SK-N-SH treated with all-trans-retinoic acid at 6 μM for 48 hours (cell line): ENCODE measurements at regions not wholly inside any gene's neighbourhood (a gene's known extent, or its start where the extent isn't known, plus 50 kb on each side); places are given as distances from the start of the nearest gene placed in this dataset.
"Not testable (repeated sequence)": the region's sequence is repeated elsewhere in the genome, so short reads cannot be mapped to it uniquely, and the experiment has no call there.

Source experiments
- ATAC-seq: fragments of 200-7000 bp; cut with Tn5 transposase; 3 replicates; pipeline ENCODE4 v1.9.1; 2020; ENCODE audit warnings: mild to moderate bottlenecking, moderate library complexity
- ARNTL ChIP-seq: fragments of 450-650 bp; formaldehyde crosslinking; IDR thresholded peaks from 2 replicates; pipeline ENCODE4 v1.5.0; 2020; ENCODE audit warnings: low read depth, mild to moderate bottlenecking, moderate library complexity, borderline replicate concordance
- BACH2 ChIP-seq: fragments of 250-450 bp; sonication (Bioruptor Pico); IDR thresholded peaks from 2 replicates; pipeline ENCODE4 v1.9.0; 2021; ENCODE audit warnings: mild to moderate bottlenecking, borderline replicate concordance
- CSDC2 ChIP-seq: fragments of 250-450 bp; sonication (Bioruptor Pico); IDR thresholded peaks from 2 replicates; pipeline ENCODE4 v1.5.0; 2020; ENCODE audit warnings: mild to moderate bottlenecking, moderate library complexity
- ESRRG ChIP-seq: fragments of 250-450 bp; sonication (Bioruptor Pico); IDR thresholded peaks from 2 replicates; pipeline ENCODE4 v1.6.1; 2021; ENCODE audit warnings: mild to moderate bottlenecking
- ISL1 ChIP-seq: fragments of 250-450 bp; sonication (Bioruptor Pico); IDR thresholded peaks from 2 replicates; pipeline ENCODE4 v2.1.2; 2022; ENCODE audit warnings: mild to moderate bottlenecking, moderate library complexity
- PPARA ChIP-seq: fragments of 250-450 bp; sonication (Bioruptor Pico); IDR thresholded peaks from 2 replicates; pipeline ENCODE4 v1.5.0; 2020; ENCODE audit warnings: mild to moderate bottlenecking, borderline replicate concordance
- RARB ChIP-seq: fragments of 250-450 bp; sonication (Bioruptor Pico); IDR thresholded peaks from 2 replicates; pipeline ENCODE4 v1.8.0; 2021; ENCODE audit warnings: mild to moderate bottlenecking, moderate library complexity
- TCF4 ChIP-seq: fragments of 250-450 bp; sonication (Bioruptor Pico); IDR thresholded peaks from 2 replicates; pipeline ENCODE4 v1.8.0; 2021; ENCODE audit warnings: mild to moderate bottlenecking, moderate library complexity, borderline replicate concordance
- TOX ChIP-seq: fragments of 250-450 bp; sonication (Bioruptor Pico); IDR thresholded peaks from 2 replicates; pipeline ENCODE4 v1.8.0; 2021; ENCODE audit warnings: mild to moderate bottlenecking, moderate library complexity, borderline replicate concordance
- ZC3H10 ChIP-seq: fragments of 250-450 bp; sonication (Bioruptor Pico); IDR thresholded peaks from 2 replicates; pipeline ENCODE4 v1.5.1; 2021; ENCODE audit warnings: mild to moderate bottlenecking, moderate library complexity
- ZFP30 ChIP-seq: fragments of 450-650 bp; formaldehyde crosslinking; IDR thresholded peaks from 2 replicates; pipeline ENCODE4 v1.5.0; 2022; ENCODE audit warnings: mild to moderate bottlenecking, moderate library complexity
- ZNF70 ChIP-seq: fragments of 450-650 bp; formaldehyde crosslinking; IDR thresholded peaks from 2 replicates; pipeline ENCODE4 v1.5.0; 2020; ENCODE audit warnings: mild to moderate bottlenecking, moderate library complexity
- TF ChIP-seq, protein P1 (sequence below): fragments of 250-450 bp; sonication (Bioruptor Pico); IDR thresholded peaks from 2 replicates; pipeline ENCODE4 v1.5.1; 2020; ENCODE audit warnings: low read depth, mild to moderate bottlenecking, moderate library complexity
- TF ChIP-seq, protein P2 (sequence below): fragments of 250-450 bp; sonication (Bioruptor Pico); IDR thresholded peaks from 2 replicates; pipeline ENCODE4 v1.5.0; 2020; ENCODE audit warnings: mild to moderate bottlenecking, moderate library complexity
- TF ChIP-seq, protein P3 (sequence below): fragments of 250-450 bp; sonication (Bioruptor Pico); IDR thresholded peaks from 2 replicates; pipeline ENCODE4 v1.5.1; 2021; ENCODE audit warnings: mild to moderate bottlenecking, moderate library complexity

DNA sequence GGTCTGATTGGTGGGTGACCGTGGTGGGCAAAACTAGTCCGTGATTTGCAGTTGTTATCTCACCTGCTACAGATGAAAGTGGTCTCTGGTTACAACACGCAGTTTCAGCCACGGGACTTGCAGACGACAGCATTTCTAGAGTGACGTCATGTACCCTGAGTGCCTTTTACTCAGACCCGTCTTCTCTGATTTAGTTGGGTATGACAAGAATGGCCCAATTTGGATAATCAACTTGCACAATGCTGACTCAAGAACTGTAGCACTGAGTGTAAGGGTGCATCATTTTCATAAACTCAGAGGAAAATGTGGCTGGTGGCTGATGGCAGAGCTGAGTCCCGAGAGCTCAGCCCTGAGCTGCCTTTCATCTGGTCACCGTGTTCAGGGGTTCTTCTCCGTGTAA is 281.4 kb upstream of the FRG1 start:
- ATAC-seq, result no peak

DNA sequence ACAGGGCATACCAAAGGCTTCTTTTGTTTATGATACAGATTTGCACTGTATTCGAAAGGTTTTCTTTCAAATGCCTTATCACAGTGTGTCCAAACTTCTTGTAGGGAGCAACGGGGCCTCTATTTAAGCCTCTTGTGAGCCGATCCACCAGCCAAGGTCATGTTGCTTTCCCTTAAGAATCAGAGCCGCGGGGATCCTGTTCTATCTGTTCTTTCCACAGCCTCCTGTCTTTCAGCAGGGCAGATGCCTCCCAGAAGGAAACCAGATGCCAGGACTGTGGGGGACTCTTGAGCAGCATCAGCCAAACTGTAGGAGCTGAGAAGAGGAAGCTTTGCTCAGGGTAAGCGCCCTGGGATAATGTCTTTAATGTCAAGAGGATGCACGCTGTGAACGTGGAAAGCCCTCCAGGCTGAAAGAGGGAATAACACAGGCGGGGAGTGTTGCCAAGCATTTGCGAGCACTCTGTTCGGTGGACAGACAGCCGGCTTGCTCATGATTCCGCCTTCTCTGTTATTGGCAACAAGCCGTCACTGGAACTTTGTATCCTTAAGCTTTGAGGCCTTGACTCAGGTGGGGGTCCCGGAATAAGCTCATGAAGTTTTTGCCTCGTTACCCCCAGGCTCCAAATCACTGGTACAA is 279.8 kb upstream of the FRG1 start:
- TF ChIP-seq, protein P1, sequence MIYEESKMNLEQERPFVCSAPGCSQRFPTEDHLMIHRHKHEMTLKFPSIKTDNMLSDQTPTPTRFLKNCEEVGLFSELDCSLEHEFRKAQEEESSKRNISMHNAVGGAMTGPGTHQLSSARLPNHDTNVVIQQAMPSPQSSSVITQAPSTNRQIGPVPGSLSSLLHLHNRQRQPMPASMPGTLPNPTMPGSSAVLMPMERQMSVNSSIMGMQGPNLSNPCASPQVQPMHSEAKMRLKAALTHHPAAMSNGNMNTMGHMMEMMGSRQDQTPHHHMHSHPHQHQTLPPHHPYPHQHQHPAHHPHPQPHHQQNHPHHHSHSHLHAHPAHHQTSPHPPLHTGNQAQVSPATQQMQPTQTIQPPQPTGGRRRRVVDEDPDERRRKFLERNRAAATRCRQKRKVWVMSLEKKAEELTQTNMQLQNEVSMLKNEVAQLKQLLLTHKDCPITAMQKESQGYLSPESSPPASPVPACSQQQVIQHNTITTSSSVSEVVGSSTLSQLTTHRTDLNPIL (CRISPR knock-in tag), result no peak
- TF ChIP-seq ZFP30, result no peak
- no peak for TF ChIP-seq ZC3H10 (CRISPR knock-in tag)
- no peak for TF ChIP-seq ARNTL (CRISPR knock-in tag)
- TF ChIP-seq CSDC2, result no peak
- no peak for TF ChIP-seq ZNF70 (CRISPR knock-in tag)
- ATAC-seq, result no peak

More for the DNA sequence above, 281.4 kb upstream of the FRG1 start:
- TF ChIP-seq PPARA (no peak), RARB (CRISPR knock-in tag) (no peak), ARNTL (CRISPR knock-in tag) (no peak), TOX (CRISPR knock-in tag) (no peak)
- TF ChIP-seq, protein P2, sequence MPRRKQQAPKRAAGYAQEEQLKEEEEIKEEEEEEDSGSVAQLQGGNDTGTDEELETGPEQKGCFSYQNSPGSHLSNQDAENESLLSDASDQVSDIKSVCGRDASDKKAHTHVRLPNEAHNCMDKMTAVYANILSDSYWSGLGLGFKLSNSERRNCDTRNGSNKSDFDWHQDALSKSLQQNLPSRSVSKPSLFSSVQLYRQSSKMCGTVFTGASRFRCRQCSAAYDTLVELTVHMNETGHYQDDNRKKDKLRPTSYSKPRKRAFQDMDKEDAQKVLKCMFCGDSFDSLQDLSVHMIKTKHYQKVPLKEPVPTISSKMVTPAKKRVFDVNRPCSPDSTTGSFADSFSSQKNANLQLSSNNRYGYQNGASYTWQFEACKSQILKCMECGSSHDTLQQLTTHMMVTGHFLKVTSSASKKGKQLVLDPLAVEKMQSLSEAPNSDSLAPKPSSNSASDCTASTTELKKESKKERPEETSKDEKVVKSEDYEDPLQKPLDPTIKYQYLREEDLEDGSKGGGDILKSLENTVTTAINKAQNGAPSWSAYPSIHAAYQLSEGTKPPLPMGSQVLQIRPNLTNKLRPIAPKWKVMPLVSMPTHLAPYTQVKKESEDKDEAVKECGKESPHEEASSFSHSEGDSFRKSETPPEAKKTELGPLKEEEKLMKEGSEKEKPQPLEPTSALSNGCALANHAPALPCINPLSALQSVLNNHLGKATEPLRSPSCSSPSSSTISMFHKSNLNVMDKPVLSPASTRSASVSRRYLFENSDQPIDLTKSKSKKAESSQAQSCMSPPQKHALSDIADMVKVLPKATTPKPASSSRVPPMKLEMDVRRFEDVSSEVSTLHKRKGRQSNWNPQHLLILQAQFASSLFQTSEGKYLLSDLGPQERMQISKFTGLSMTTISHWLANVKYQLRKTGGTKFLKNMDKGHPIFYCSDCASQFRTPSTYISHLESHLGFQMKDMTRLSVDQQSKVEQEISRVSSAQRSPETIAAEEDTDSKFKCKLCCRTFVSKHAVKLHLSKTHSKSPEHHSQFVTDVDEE (CRISPR knock-in tag), result no peak

DNA sequence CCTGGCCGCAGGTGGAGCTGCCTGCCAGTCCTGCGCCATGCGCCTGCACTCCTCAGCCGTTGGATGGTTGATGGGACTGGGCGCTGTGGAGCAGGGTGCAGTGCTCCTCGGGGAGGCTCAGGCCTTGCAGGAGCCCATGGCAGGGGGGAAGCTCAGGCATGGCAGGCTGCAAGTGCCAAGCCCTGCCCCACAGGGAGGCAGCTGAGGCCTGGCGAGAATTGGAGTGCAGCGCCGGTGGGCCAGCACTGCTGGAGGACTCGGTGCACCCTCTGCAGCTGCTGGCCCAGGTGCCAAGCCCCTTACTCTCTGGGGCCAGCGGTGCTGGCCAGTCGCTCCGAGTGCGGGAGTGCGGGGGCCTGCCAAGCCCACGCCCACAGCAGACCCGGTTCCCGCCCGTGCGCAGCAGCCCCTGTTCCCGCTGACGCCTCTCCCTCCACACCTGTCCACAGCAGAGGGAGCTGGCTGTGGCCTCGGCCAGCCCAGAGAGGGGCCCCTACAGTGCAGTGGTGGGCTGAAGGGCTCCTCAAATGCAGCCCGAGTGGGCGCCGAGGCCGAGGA is 275.9 kb upstream of the FRG1 start:
- TF ChIP-seq BACH2 (CRISPR knock-in tag) (no peak), TCF4 (no peak), ZC3H10 (CRISPR knock-in tag) (no peak), ESRRG (CRISPR knock-in tag) (no peak), ARNTL (CRISPR knock-in tag) (no peak), ZFP30 (no peak), TOX (CRISPR knock-in tag) (no peak), CSDC2 (no peak)
- TF ChIP-seq, protein P3, sequence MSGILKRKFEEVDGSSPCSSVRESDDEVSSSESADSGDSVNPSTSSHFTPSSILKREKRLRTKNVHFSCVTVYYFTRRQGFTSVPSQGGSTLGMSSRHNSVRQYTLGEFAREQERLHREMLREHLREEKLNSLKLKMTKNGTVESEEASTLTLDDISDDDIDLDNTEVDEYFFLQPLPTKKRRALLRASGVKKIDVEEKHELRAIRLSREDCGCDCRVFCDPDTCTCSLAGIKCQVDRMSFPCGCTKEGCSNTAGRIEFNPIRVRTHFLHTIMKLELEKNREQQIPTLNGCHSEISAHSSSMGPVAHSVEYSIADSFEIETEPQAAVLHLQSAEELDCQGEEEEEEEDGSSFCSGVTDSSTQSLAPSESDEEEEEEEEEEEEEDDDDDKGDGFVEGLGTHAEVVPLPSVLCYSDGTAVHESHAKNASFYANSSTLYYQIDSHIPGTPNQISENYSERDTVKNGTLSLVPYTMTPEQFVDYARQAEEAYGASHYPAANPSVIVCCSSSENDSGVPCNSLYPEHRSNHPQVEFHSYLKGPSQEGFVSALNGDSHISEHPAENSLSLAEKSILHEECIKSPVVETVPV (CRISPR knock-in tag), result no peak
- no peak for ATAC-seq

DNA sequence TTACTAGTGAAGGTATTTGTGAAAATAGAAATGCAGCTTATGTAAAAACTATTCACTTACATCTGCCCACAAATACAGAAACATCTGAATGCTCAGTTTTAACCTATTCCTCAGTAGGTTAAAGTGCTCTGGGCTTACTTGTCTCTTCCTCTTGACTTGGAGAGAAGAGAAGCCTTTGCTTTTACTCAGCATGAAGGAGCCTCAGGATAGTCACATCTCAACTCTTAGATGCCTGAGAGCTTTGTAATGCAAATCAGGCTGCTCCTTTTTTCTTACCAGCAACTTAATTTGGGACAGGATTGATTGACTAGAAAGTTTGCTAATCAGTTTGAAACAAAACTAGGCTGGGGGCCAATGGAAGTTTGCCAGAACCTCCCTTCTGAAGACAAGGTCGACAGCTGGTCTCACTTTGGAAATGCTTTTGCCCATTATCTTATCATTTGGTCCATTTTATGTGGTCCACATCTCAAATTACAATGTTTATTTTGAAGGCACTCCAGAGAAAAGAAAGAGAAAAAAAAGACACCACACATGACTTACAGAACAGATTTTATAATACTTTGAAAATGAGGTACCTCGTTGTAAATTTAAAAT is 274.9 kb upstream of the FRG1 start:
- ATAC-seq, result not testable (repeated sequence)
- peak; percentile 16; the same call in 1 of the 2 replicates for TF ChIP-seq ISL1 (CRISPR knock-in tag)

DNA sequence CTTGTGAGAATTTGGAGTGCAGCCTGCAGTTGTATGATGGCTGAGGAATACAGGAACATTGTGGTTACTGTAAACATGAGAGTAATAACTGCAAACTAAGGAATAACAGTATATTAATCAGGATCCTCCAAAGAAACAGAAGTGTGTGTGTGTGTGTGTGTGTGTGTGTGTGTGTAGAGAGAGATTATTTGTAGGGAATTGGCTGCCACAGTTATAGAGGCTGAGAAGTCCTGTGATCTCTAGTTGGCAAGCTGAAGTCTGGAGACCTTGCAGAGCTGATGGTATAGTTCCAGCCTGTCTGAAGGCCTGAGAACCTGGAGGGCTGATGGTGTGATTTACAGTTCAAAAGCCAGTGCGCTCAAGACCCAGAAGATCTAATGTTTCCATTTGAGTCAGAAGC is 273.3 kb upstream of the FRG1 start:
- not testable (repeated sequence) for ATAC-seq

DNA sequence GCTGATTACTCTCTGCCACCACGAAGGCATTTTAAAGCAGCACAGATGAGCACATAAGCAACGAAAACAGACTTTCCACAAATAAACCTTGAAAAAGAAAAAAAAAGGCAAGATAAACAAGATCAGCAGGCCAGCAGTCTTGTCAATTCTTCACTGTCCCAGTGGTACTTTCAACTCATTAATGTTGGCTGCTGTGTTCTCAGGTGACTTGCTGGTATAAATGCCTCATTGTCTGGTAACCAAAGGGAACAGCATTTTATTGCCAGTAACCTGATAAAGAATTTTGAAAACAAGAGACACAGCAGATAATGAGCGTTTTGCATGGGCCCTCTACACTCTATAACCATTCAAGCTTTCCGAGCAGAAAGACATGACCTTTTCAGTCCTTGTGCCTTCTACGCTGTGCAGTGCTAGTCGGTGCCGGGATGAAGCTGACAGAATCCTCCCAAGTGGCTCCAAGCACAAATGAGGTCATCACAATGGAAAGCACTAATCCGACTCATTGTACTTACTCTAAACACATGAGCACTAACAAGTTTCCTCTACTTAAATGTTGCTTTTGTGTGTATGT is 242.9 kb upstream of the FRG1 start:
- ATAC-seq, result not testable (repeated sequence)

DNA sequence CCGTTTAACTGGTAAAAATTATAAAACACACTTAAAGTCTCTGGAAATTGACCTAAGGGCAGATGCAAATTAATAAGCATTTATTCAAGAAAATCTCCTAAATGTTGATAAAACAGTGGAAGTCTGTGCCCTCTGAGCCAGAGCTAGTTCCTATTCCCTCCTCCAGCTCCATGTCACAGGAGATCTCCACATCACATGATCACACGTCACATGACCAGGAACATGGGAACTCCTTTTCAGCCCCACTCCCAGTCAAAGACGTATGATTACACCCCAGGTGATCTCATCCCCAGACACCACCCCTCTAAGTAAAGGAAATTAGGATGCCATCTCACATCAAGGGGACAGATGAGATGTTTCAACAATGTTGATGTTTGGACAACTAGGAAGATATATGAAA is 237.7 kb upstream of the FRG1 start:
- ATAC-seq, result not testable (repeated sequence)

DNA sequence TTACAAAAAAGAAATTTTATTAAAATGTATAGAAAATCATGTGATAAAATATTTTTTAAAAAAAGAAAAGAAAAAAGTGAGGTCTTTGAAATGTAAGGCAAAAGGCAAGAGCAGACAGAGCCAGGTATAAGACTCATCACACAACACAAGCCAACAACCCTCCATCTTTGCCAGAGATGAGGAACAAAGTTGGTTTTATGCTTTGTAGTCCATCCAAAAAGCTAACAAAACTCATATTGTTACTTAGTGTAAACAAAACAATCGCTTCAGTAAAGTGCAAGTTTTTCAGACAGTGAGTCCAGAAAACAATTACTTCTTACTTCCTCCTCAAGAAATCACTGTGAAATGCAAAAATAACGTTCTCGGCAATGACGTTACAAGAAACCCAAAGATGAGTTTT is 233.9 kb upstream of the FRG1 start:
- not testable (repeated sequence) for ATAC-seq

DNA sequence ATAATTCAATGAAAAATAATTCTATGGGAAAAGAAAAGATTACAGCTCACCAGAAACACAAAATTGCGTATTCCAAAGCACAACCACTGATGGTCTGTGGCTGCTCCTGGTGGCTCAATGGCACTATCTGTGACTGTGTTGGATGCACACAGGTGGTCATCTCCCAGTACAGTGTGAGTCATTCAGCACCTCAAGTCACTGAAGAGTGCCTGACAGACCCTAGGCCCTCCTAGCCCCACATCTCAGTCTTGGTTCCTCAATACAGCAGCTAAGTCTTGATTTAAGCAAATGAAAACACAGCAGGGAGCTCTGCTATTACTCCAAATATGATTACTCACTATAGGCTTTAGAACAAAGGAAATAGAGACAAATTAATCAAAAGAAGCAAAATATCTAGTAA is 233.4 kb upstream of the FRG1 start:
- ATAC-seq, result not testable (repeated sequence)

DNA sequence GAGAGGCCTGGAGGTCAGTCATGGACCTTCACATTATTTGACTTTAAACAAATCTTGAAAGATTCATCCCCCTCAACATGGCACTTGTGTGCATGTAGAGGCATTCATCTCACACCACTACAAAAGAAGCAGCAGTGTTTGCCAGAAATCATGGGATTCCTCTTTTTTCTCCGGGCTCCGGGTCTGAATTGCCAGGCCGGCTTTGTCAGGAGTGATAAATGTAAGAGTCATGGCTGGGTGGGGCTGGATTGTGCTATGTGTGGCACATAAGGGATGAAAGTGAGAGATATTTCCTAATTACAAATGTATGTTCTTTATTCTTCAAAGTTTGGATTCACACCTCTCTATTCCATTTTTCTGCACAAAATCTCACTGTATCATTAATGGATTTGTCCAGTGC is 228.7 kb upstream of the FRG1 start:
- not testable (repeated sequence) for ATAC-seq

DNA sequence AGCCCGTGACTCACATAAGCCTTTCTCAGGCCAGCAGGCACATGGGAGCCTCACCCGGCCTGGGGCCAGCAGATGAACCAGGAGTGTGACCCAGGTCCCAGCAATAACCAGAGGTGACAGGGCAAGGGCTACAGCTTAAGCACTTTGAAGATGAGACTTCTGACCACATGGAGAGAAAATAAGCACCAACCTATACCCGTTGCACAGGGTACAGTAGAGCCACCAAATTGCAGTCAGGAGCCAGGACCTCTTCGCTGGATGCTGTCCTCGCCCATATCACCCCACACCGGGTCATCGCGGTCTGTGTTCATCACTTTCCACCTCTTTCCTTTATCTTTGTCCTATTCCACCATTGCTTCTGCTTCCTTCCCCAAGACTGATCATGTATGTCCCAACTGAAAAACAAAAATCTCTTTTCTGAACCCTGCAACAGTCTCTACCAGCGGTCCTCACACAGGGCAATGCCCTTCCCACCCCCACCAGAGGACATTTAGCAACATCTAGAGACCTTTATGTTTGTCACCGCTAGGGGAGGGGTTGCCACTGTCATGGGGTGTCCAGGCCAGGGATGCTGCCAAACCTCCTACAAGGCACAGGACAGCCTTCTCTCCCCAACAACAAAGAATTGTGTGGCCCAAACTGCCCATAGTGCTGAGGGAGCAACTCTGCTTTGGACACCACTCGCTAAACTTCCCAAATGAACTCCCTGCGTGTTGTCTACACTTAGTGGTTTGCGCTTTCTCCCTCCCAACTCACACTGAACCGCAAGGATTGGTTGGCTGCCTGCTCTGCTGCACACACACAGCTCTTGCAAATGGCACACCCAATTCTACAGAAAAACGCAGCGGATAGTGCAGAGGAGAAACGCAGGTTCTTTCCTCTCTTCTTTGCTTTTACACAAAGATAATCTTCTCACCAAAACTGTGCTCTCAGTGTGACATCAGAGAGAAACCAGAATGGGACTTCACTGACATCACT is 219.4 kb upstream of the FRG1 start:
- ATAC-seq, result not testable (repeated sequence)
